Mammary epithelial cell (primary cell): ENCODE measurements at regions not wholly inside any gene's neighbourhood (a gene's known extent, or its start where the extent isn't known, plus 50 kb on each side); places are given as distances from the start of the nearest gene placed in this dataset.

Experiments used
- EZH2 ChIP-seq: IDR thresholded peaks from 2 replicates; pipeline ENCODE4 v1.6.1; 2012; ENCODE audit warnings: low read length, inconsistent platforms, borderline replicate concordance
- TF ChIP-seq, protein P1 (sequence below), 2 donors: IDR thresholded peaks in 1 of 2; conservative IDR thresholded peaks in 1 of 2; 2 replicates each; pipeline ENCODE4 v1.5.1; 2011 to 2012; ENCODE audit warnings: inconsistent platforms in 2 of 2, low read length in 2 of 2, mild to moderate bottlenecking in 2 of 2, control low read depth in 1 of 2, low read depth in 1 of 2; ENCODE audit not compliant: insufficient read depth in 1 of 2; ENCODE audit errors: extremely low read depth in 1 of 2

DNA sequence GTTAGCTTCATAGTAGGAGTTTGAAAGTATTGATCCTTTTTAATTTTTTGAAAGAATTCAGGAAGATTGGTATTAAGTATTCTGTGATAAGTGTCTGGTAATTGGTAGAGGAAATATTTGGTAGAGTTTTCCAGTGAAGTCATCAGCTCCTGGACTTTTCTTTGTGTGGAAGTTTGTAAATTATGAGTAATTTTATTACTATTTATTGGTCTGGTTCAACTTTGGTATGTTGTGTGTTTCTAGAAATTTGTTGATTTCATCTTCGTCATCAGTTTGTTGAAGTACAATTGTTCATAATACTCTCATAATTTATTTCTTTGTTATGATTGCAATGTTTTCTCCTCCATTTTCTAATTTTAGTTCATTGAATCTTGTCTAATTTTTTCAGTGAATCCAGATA, 832.0 kb downstream of the OTOL1 start:
- TF ChIP-seq EZH2: no peak
- TF ChIP-seq, protein P1, sequence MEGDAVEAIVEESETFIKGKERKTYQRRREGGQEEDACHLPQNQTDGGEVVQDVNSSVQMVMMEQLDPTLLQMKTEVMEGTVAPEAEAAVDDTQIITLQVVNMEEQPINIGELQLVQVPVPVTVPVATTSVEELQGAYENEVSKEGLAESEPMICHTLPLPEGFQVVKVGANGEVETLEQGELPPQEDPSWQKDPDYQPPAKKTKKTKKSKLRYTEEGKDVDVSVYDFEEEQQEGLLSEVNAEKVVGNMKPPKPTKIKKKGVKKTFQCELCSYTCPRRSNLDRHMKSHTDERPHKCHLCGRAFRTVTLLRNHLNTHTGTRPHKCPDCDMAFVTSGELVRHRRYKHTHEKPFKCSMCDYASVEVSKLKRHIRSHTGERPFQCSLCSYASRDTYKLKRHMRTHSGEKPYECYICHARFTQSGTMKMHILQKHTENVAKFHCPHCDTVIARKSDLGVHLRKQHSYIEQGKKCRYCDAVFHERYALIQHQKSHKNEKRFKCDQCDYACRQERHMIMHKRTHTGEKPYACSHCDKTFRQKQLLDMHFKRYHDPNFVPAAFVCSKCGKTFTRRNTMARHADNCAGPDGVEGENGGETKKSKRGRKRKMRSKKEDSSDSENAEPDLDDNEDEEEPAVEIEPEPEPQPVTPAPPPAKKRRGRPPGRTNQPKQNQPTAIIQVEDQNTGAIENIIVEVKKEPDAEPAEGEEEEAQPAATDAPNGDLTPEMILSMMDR (conservative IDR thresholded peaks at IDR 0.05 in 1 of 2, IDR thresholded peaks at IDR 0.05 in 1 of 2; ENCODE audit: extremely low read depth in 1 of 2, insufficient read depth in 1 of 2, low read depth in 1 of 2, low read length in 2 of 2): no peak
